Spleen (tissue), 11 donors: ENCODE measurements at regions not wholly inside any gene's neighbourhood (a gene's known extent, or its start where the extent isn't known, plus 50 kb on each side); places are given as distances from the start of the nearest gene placed in this dataset.
"Not testable (repeated sequence)": the region's sequence is repeated elsewhere in the genome, so short reads cannot be mapped to it uniquely, and the experiment has no call there.

Experiments used
- DNase-seq: peaks from one replicate; pipeline ENCODE4 v3.0.0-alpha.2; 2020
- H3K27ac ChIP-seq, 8 donors: fragments of 200-600 bp; sonication (generic) in 7 of 8; 1 replicate in 4 of 8; 2 replicates in 4 of 8; pipeline versions ENCODE4 v1.5.0 to v1.8.0; 2016 to 2021; ENCODE audit warnings: inconsistent platforms in 4 of 8, mild to moderate bottlenecking in 4 of 8, moderate library complexity in 1 of 8
- H3K27me3 ChIP-seq, 7 donors: fragments of 200-600 bp; sonication (generic) in 6 of 7; replicated peaks in 1 of 7; 1 replicate in 4 of 7; 2 replicates in 3 of 7; pipeline versions ENCODE4 v1.5.0 to v1.8.0; 2016 to 2021; ENCODE audit warnings: inconsistent platforms in 3 of 7, mild to moderate bottlenecking in 1 of 7
- H3K36me3 ChIP-seq, 6 donors: fragments of 200-600 bp; sonication (generic) in 5 of 6; 1 replicate in 4 of 6; 2 replicates in 2 of 6; pipeline versions ENCODE4 v1.5.0 to v1.8.0; 2016 to 2021; ENCODE audit warnings: inconsistent platforms in 2 of 6
- H3K4me1 ChIP-seq, 6 donors: fragments of 200-600 bp; sonication (generic) in 5 of 6; 1 replicate in 3 of 6; 2 replicates in 3 of 6; pipeline versions ENCODE4 v1.5.0 to v1.8.0; 2016 to 2021; ENCODE audit warnings: inconsistent platforms in 3 of 6
- H3K4me3 ChIP-seq, 8 donors: fragments of 200-600 bp; sonication (generic) in 7 of 8; 1 replicate in 4 of 8; 2 replicates in 4 of 8; pipeline versions ENCODE4 v1.5.0 to v1.8.0; 2016 to 2021; ENCODE audit warnings: inconsistent platforms in 4 of 8, mild to moderate bottlenecking in 4 of 8, moderate library complexity in 2 of 8
- H3K9me3 ChIP-seq, 8 donors: fragments of 200-600 bp; sonication (generic) in 7 of 8; 1 replicate in 4 of 8; 2 replicates in 4 of 8; pipeline versions ENCODE4 v1.5.0 to v1.8.0; 2016 to 2021; ENCODE audit warnings: inconsistent platforms in 4 of 8
- POLR2A ChIP-seq, 3 donors: fragments of 450-650 bp; IDR thresholded peaks; one replicate each; pipeline ENCODE4 v1.5.1; 2017; ENCODE audit warnings: antibody characterized with exemption in 3 of 3, mild to moderate bottlenecking in 1 of 3
- POLR2AphosphoS5 ChIP-seq, 3 donors: sonication (generic); formaldehyde crosslinking; IDR thresholded peaks; one replicate each; pipeline ENCODE4 v1.5.1; 2017; ENCODE audit warnings: antibody characterized with exemption in 3 of 3
- WGBS, 5 donors: extraction: QIAGEN DNeasy Blood & Tissue Kit in 3 of 5; methylation state at CpG; one replicate each; pipeline versions ENCODE4 v1.1.5 to v1.1.7; 2013 to 2018; 5-methylcytosine and 5-hydroxymethylcytosine counted together
- intact Hi-C: fragments of 100-400 bp; cut with DNase I; formaldehyde crosslinking; loops from one replicate; pipeline ENCODE4 v1.15.0; 2023; ENCODE audit warnings: low total_unique reads
- TF ChIP-seq, protein P1 (sequence below), 11 experiments: fragments of 200-600 bp in 7 of 11; fragments of 450-650 bp in 4 of 11; sonication (generic) in 4 of 11; IDR thresholded peaks in 8 of 11; conservative IDR thresholded peaks in 3 of 11; 1 replicate in 7 of 11; 2 replicates in 4 of 11; pipeline versions ENCODE4 v1.4.0 to v1.8.0; 2016 to 2021; ENCODE audit warnings: antibody characterized with exemption in 11 of 11, inconsistent platforms in 4 of 11, mild to moderate bottlenecking in 1 of 11
- donor health status: healthy with polysubstance abuse.
- donor health status: DM: no; HTN: no; CAD: no; lungs with moderate emphysema.
- donor health status: DM: no; HTN: no; CAD: no.
- donor health status: Bipolar disorder and iron deficiency.
- donor health status: healthy.
- donor health status: DM: no; HTN: no; CAD: no.
- donor health status: DM: yes; HTN: yes; CAD: no.

DNA sequence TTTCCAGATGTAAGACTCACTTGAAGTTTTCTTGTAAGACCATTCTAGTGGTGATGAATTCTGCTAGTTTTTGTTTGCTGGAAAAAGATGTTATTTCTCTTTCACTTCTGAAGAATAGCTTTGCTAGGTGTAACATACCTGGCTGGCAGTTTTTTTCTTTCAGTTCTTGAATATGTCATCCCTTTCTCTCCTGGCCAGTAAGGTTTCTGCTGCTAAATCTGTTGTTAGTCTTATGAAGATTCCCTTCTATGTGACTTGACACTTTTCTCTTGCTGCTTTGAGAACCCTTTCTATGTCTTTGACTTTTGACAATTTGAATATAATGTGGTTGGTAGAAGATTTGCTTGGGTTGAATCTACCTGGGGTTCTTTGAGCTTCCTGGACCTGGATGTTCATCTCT, 314.7 kb upstream of the NOX3 start:
- no peak overlapping the region for H3K27ac ChIP-seq
- peaks cover 3 to 49% (median 30%) of the 10 kb centered on the region in 8 donors for H3K9me3 ChIP-seq
- no peaks in the 10 kb centered on the region for H3K27me3 ChIP-seq
- H3K36me3 ChIP-seq: no peaks in the 10 kb centered on the region
- intact Hi-C loops: no loop called here
- no peak for DNase-seq
- TF ChIP-seq POLR2A (IDR thresholded peaks at IDR 0.05): no peak
- TF ChIP-seq, protein P1, sequence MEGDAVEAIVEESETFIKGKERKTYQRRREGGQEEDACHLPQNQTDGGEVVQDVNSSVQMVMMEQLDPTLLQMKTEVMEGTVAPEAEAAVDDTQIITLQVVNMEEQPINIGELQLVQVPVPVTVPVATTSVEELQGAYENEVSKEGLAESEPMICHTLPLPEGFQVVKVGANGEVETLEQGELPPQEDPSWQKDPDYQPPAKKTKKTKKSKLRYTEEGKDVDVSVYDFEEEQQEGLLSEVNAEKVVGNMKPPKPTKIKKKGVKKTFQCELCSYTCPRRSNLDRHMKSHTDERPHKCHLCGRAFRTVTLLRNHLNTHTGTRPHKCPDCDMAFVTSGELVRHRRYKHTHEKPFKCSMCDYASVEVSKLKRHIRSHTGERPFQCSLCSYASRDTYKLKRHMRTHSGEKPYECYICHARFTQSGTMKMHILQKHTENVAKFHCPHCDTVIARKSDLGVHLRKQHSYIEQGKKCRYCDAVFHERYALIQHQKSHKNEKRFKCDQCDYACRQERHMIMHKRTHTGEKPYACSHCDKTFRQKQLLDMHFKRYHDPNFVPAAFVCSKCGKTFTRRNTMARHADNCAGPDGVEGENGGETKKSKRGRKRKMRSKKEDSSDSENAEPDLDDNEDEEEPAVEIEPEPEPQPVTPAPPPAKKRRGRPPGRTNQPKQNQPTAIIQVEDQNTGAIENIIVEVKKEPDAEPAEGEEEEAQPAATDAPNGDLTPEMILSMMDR (IDR thresholded peaks at IDR 0.05 in 8 of 11, conservative IDR thresholded peaks at IDR 0.05 in 3 of 11): no peak
- no peak for TF ChIP-seq POLR2AphosphoS5 (IDR thresholded peaks at IDR 0.05)
- no peak overlapping the region for H3K4me3 ChIP-seq
- H3K4me1 ChIP-seq: no peaks in the 10 kb centered on the region

DNA sequence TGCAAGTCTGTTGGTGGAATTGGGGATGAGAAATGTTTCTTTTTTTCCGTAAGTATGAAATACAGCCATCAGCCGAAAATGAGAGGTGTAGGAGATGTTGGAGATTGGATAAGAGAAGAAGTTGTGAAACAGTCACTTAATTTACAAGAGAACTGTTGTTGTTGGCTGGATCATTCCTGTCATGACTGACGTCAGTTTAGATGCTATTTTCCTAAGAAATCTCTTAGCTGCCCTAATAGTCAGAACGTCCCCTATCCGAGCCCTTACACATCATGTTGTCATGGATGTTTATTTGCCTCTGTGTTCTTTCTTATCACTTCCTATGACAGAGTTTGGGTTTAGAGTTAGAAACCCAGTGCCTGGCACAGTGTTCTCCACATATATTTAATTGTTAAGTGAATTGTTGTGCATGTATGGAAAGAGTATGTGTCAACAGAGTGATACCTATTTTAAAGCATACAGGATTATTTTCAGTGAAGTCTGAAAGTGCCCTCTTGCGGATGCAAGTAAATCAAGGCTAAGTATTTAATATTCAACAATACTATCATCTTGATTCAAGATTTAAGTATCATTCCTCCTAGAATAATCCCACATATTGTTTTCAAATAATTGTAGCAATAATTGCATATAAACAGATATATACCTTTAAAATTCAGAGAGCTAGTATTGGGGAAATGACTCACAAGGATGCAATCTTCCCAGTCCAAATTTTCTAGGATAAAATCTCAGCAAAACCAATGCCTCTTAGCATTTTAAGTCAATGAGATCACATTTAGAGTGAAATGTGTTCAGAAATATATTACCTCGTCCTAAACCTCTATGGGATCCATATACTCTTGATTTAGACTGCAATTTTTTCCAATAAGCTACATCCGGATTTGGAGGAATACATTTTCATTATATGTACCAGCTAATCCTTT, 309.9 kb upstream of the NOX3 start:
- TF ChIP-seq POLR2AphosphoS5 (IDR thresholded peaks at IDR 0.05): no peak
- TF ChIP-seq, protein P1 (IDR thresholded peaks at IDR 0.05 in 8 of 11, conservative IDR thresholded peaks at IDR 0.05 in 3 of 11): no peak
- no peak for TF ChIP-seq POLR2A (IDR thresholded peaks at IDR 0.05)
- 82 to 88% (median 88%) methylated on average over 8 of the region's 8 CpGs for WGBS, 5 donors

DNA sequence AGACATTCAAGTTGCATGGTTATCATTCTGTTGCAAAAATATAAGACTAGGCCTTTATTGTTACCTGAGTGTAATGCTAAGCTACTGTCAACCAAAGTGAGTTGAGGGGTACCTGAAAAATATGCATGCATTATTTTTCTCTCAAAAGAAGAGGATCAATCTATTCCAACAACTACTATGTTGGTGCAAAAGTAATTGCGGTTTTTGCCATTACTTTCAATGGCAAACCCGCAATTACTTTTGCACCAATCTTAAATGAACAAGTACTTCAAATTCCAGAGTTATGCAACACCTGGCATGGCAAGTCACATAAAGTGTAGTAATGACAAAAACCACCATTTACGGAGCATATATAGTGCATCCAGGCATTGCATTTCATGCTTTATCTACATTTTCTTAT, 307.0 kb upstream of the NOX3 start:
- no peaks in the 10 kb centered on the region for H3K36me3 ChIP-seq
- WGBS, 5 donors: 93 to 97% (median 96%) methylated on average over 3 of the region's 3 CpGs
- no peaks in the 10 kb centered on the region for H3K9me3 ChIP-seq
- H3K4me3 ChIP-seq: no peak overlapping the region
- no peak overlapping the region for H3K27ac ChIP-seq
- TF ChIP-seq POLR2A (IDR thresholded peaks at IDR 0.05): no peak
- TF ChIP-seq, protein P1 (IDR thresholded peaks at IDR 0.05 in 8 of 11, conservative IDR thresholded peaks at IDR 0.05 in 3 of 11): no peak
- TF ChIP-seq POLR2AphosphoS5 (IDR thresholded peaks at IDR 0.05): no peak
- DNase-seq: no peak
- no peaks in the 10 kb centered on the region for H3K4me1 ChIP-seq
- intact Hi-C loops: no loop called here
- no peaks in the 10 kb centered on the region for H3K27me3 ChIP-seq

More for the DNA sequence above, 309.9 kb upstream of the NOX3 start:
- Histone ChIP-seq H3K27ac (no peak overlapping the region), H3K27me3 (no peaks in the 10 kb centered on the region), H3K4me1 (no peaks in the 10 kb centered on the region), H3K36me3 (no peaks in the 10 kb centered on the region), H3K9me3 (peaks cover 2 to 22% (median 14%) of the 10 kb centered on the region in 8 donors), H3K4me3 (no peak overlapping the region)
- intact Hi-C loops: no loop called here
- no peak for DNase-seq

DNA sequence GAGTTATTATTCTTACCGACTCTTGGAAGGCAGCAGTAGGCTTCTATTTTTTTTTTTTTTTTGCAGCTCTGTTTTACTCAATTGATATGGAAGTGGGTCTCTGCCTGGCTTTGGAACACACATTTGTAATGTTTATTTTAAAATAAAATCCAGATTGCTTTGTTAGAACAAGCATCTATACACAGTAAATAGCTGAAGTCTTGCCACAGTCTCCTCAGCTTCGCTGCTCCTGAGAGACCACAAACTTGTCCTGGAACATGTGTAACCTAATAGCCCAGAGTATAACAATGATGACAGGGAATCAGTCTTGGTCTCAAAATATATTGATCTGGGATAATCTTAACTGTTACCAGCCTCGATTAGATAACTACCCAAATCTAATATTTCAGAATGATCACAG, 299.8 kb upstream of the NOX3 start:
- Histone ChIP-seq H3K27me3 (no peaks in the 10 kb centered on the region), H3K4me3 (no peak overlapping the region), H3K4me1 (no peaks in the 10 kb centered on the region), H3K9me3 (peaks cover 0 to 34% (median 19%) of the 10 kb centered on the region in 8 donors), H3K27ac (no peak overlapping the region), H3K36me3 (no peaks in the 10 kb centered on the region)
- 51 to 81% (median 70%) methylated on average over 3 of the region's 3 CpGs for WGBS, 5 donors
- no peak for DNase-seq
- intact Hi-C loops: no loop called here
- TF ChIP-seq POLR2A (IDR thresholded peaks at IDR 0.05): no peak
- TF ChIP-seq, protein P1 (IDR thresholded peaks at IDR 0.05 in 8 of 11, conservative IDR thresholded peaks at IDR 0.05 in 3 of 11): no peak
- TF ChIP-seq POLR2AphosphoS5 (IDR thresholded peaks at IDR 0.05): no peak

DNA sequence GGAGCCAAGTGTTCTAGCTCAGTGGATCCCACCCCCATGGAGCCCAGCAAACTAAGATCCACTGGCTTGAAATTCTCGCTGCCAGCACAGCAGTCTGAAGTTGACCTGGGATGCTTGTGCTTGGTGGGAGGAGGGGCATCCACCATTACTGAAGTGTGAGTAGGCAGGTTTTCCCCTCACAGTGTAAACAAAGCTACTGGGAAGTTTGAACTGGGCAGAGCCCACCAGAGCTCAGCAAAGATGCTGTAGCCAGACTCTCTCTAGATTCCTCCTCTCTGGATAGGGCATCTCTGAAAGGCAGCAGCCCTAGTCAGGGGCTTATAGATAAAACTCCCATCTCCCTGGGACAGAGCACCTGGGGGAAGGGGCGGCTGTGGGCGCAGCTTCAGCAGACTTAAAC, 293.1 kb upstream of the NOX3 start:
- H3K36me3 ChIP-seq, H3K4me1 ChIP-seq, H3K27ac ChIP-seq, DNase-seq, H3K4me3 ChIP-seq, H3K27me3 ChIP-seq, intact Hi-C loops: not testable (repeated sequence)
- WGBS, 5 donors: 84 to 100% (median 87%) methylated on average over 3 of the region's 3 CpGs
- peaks cover 0 to 31% (median 17%) of the 10 kb centered on the region in 8 donors for H3K9me3 ChIP-seq
